Testis (tissue), 2 donors: ENCODE measurements at regions not wholly inside any gene's neighbourhood (a gene's known extent, or its start where the extent isn't known, plus 50 kb on each side); places are given as distances from the start of the nearest gene placed in this dataset.

Source experiments
- DNase-seq: peaks from one replicate; pipeline ENCODE4 v3.0.0-alpha.2; 2019
- H3K27ac ChIP-seq, 2 donors: fragments of 200-600 bp; sonication (generic); one replicate each; pipeline ENCODE4 v1.5.1; 2019
- H3K27me3 ChIP-seq: fragments of 200-600 bp; sonication (generic); one replicate; pipeline ENCODE4 v1.5.1; 2019
- H3K36me3 ChIP-seq: fragments of 200-600 bp; sonication (generic); one replicate; pipeline ENCODE4 v1.5.1; 2017; ENCODE audit warnings: low read depth; ENCODE audit errors: missing control alignments
- H3K4me1 ChIP-seq: fragments of 200-600 bp; sonication (generic); one replicate; pipeline ENCODE4 v1.5.1; 2019
- H3K4me3 ChIP-seq, 2 donors: fragments of 200-600 bp; sonication (generic); one replicate each; pipeline ENCODE4 v1.5.1; 2017 to 2019
- H3K9me3 ChIP-seq: fragments of 200-600 bp; sonication (generic); one replicate; pipeline ENCODE4 v1.5.1; 2017
- CTCF ChIP-seq, 3 experiments: fragments of 450-650 bp in 2 of 3; fragments of 200-600 bp in 1 of 3; sonication (generic) in 1 of 3; IDR thresholded peaks; one replicate each; pipeline ENCODE4 v1.5.1; 2016 to 2019; ENCODE audit warnings: antibody characterized with exemption in 3 of 3, mild to moderate bottlenecking in 2 of 3, moderate library complexity in 1 of 3
- POLR2A ChIP-seq: fragments of 450-650 bp; IDR thresholded peaks from one replicate; pipeline ENCODE4 v1.6.1; 2017; ENCODE audit warnings: antibody characterized with exemption, mild to moderate bottlenecking, moderate library complexity
- WGBS, 2 donors: methylation state at CpG; one replicate each; pipeline ENCODE4 v1.1.5; 2018; 5-methylcytosine and 5-hydroxymethylcytosine counted together
- intact Hi-C: fragments of 100-400 bp; cut with DNase I; formaldehyde crosslinking; loops from one replicate; pipeline ENCODE4 v1.15.1; 2023; ENCODE audit warnings: low total_unique reads

- no peak overlapping the region for H3K27ac ChIP-seq
- intact Hi-C loops, result no loop called here
- no peak for DNase-seq
- no peaks in the 10 kb centered on the region for H3K36me3 ChIP-seq
- no peak overlapping the region for H3K4me3 ChIP-seq
- no peaks in the 10 kb centered on the region for H3K27me3 ChIP-seq
- TF ChIP-seq POLR2A, result no peak
- H3K9me3 ChIP-seq, result no peaks in the 10 kb centered on the region
- H3K4me1 ChIP-seq, result no peaks in the 10 kb centered on the region
- 89 to 94% methylated on average over 6 of the region's 6 CpGs for WGBS, 2 donors
These were observed 2286.3 kb upstream of the RAG2 start for GRCh38 chr11:38884145-38884865.

GRCh38 chr11:38867338-38867737 lies 2269.3 kb upstream of the RAG2 start:
- H3K9me3 ChIP-seq, result no peaks in the 10 kb centered on the region
- no peaks in the 10 kb centered on the region for H3K36me3 ChIP-seq
- intact Hi-C loops, result no loop called here
- TF ChIP-seq CTCF (IDR thresholded peaks at IDR 0.05) (no peak), POLR2A (no peak)
- no peak for DNase-seq
- H3K27me3 ChIP-seq, result no peaks in the 10 kb centered on the region
- H3K4me3 ChIP-seq, result no peak overlapping the region
- no peaks in the 10 kb centered on the region for H3K4me1 ChIP-seq
- 67 to 69% methylated on average over 2 to 3 of the region's 3 CpGs for WGBS, 2 donors
- H3K27ac ChIP-seq, result no peak overlapping the region

- Histone ChIP-seq H3K9me3 (no peaks in the 10 kb centered on the region), H3K27ac (no peak overlapping the region), H3K36me3 (no peaks in the 10 kb centered on the region), H3K4me3 (no peak overlapping the region), H3K4me1 (no peaks in the 10 kb centered on the region), H3K27me3 (no peaks in the 10 kb centered on the region)
- intact Hi-C loops, result no loop called here
- no peak for DNase-seq
- TF ChIP-seq CTCF (IDR thresholded peaks at IDR 0.05) (no peak), POLR2A (no peak)
- 80 to 89% methylated on average over 2 of the region's 2 CpGs for WGBS, 2 donors
These were observed 2267.9 kb upstream of the RAG2 start for GRCh38 chr11:38865922-38866321.

GRCh38 chr11:38842991-38843390 lies 2245.0 kb upstream of the RAG2 start:
- Histone ChIP-seq H3K27ac (no peak overlapping the region), H3K27me3 (no peaks in the 10 kb centered on the region), H3K4me3 (no peak overlapping the region), H3K36me3 (no peaks in the 10 kb centered on the region), H3K4me1 (no peaks in the 10 kb centered on the region), H3K9me3 (no peaks in the 10 kb centered on the region)
- 54 to 60% methylated on average over 2 of the region's 2 CpGs for WGBS, 2 donors
- no peak for TF ChIP-seq CTCF (IDR thresholded peaks at IDR 0.05)
- TF ChIP-seq POLR2A, result no peak
- no peak for DNase-seq
- intact Hi-C loops, result no loop called here

GRCh38 chr11:38839071-38839470 lies 2241.0 kb upstream of the RAG2 start:
- no peaks in the 10 kb centered on the region for H3K4me1 ChIP-seq
- DNase-seq, result no peak
- no peak overlapping the region for H3K4me3 ChIP-seq
- H3K36me3 ChIP-seq, result no peaks in the 10 kb centered on the region
- intact Hi-C loops, result no loop called here
- H3K27me3 ChIP-seq, result no peaks in the 10 kb centered on the region
- 90 to 91% methylated on average over 3 of the region's 3 CpGs for WGBS, 2 donors
- TF ChIP-seq POLR2A (no peak), CTCF (IDR thresholded peaks at IDR 0.05) (no peak)
- no peak overlapping the region for H3K27ac ChIP-seq
- H3K9me3 ChIP-seq, result no peaks in the 10 kb centered on the region
